ENCODE measurements at regions not wholly inside any gene's neighbourhood (a gene's known extent, or its start where the extent isn't known, plus 50 kb on each side); places are given as distances from the start of the nearest gene placed in this dataset.

GRCh38 chr18:24731981-24732380, 271.5 kb downstream of the HRH4 start:
- DNase-seq = peak; percentile 42
- no peaks in the 10 kb centered on the region for H3K9me3 ChIP-seq
- no peak overlapping the region for H3K4me3 ChIP-seq
- H3K27me3 ChIP-seq = no peaks in the 10 kb centered on the region
- H3K36me3 ChIP-seq = no peaks in the 10 kb centered on the region

GRCh38 chr18:24734058-24734457, 273.6 kb downstream of the HRH4 start:
- H3K4me3 ChIP-seq = no peak overlapping the region
- H3K9me3 ChIP-seq = no peaks in the 10 kb centered on the region
- H3K27me3 ChIP-seq = no peaks in the 10 kb centered on the region
- DNase-seq = no peak
- no peaks in the 10 kb centered on the region for H3K36me3 ChIP-seq

GRCh38 chr18:24735624-24736231, 275.3 kb downstream of the HRH4 start:
- Histone ChIP-seq H3K4me3 (no peak overlapping the region), H3K27me3 (no peaks in the 10 kb centered on the region), H3K9me3 (no peaks in the 10 kb centered on the region), H3K36me3 (no peaks in the 10 kb centered on the region)
- DNase-seq = no peak

- H3K9me3 ChIP-seq = no peaks in the 10 kb centered on the region
- no peak for DNase-seq
- no peaks in the 10 kb centered on the region for H3K27me3 ChIP-seq
- no peak overlapping the region for H3K4me3 ChIP-seq
- H3K36me3 ChIP-seq = no peaks in the 10 kb centered on the region
Observed at GRCh38 chr18:24736662-24737330, 276.4 kb downstream of the HRH4 start.

GRCh38 chr18:24740829-24741228, 280.4 kb downstream of the HRH4 start:
- no peaks in the 10 kb centered on the region for H3K27me3 ChIP-seq
- H3K9me3 ChIP-seq = no peaks in the 10 kb centered on the region
- DNase-seq = no peak
- no peaks in the 10 kb centered on the region for H3K36me3 ChIP-seq
- no peak overlapping the region for H3K4me3 ChIP-seq

- H3K4me3 ChIP-seq = no peak overlapping the region
- DNase-seq = no peak
- no peaks in the 10 kb centered on the region for H3K27me3 ChIP-seq
- H3K36me3 ChIP-seq = no peaks in the 10 kb centered on the region
- H3K9me3 ChIP-seq = no peaks in the 10 kb centered on the region
Observed at GRCh38 chr18:24741321-24741720, 280.9 kb downstream of the HRH4 start.

GRCh38 chr18:24741965-24742724, 281.7 kb downstream of the HRH4 start:
- H3K27me3 ChIP-seq = no peaks in the 10 kb centered on the region
- DNase-seq = no peak
- H3K4me3 ChIP-seq = no peak overlapping the region
- no peaks in the 10 kb centered on the region for H3K9me3 ChIP-seq
- H3K36me3 ChIP-seq = no peaks in the 10 kb centered on the region

GRCh38 chr18:24754583-24755253, 294.3 kb downstream of the HRH4 start:
- no peaks in the 10 kb centered on the region; the same call in 1 of the 2 replicates for H3K9me3 ChIP-seq
- no peaks in the 10 kb centered on the region for H3K27me3 ChIP-seq
- no peak for DNase-seq
- no peaks in the 10 kb centered on the region for H3K36me3 ChIP-seq
- no peak overlapping the region for H3K4me3 ChIP-seq

GRCh38 chr18:24756385-24756784, 295.9 kb downstream of the HRH4 start:
- no peak for DNase-seq
- Histone ChIP-seq H3K36me3 (no peaks in the 10 kb centered on the region), H3K4me3 (no peak overlapping the region), H3K9me3 (peaks cover 11% of the 10 kb centered on the region), H3K27me3 (no peaks in the 10 kb centered on the region)

- Histone ChIP-seq H3K36me3 (no peaks in the 10 kb centered on the region), H3K9me3 (peaks cover 15% of the 10 kb centered on the region), H3K4me3 (no peak overlapping the region), H3K27me3 (no peaks in the 10 kb centered on the region)
- no peak for DNase-seq
Observed at GRCh38 chr18:24757134-24757533, 296.7 kb downstream of the HRH4 start.

- H3K36me3 ChIP-seq = no peaks in the 10 kb centered on the region
- peaks cover 15% of the 10 kb centered on the region for H3K9me3 ChIP-seq
- DNase-seq = no peak
- no peak overlapping the region for H3K4me3 ChIP-seq
- H3K27me3 ChIP-seq = no peaks in the 10 kb centered on the region
Observed at GRCh38 chr18:24761765-24762164, 301.3 kb downstream of the HRH4 start.

GRCh38 chr18:24762511-24762910, 302.1 kb downstream of the HRH4 start:
- no peaks in the 10 kb centered on the region for H3K27me3 ChIP-seq
- no peak overlapping the region for H3K4me3 ChIP-seq
- no peaks in the 10 kb centered on the region for H3K36me3 ChIP-seq
- DNase-seq = no peak
- peaks cover 15% of the 10 kb centered on the region for H3K9me3 ChIP-seq

- H3K36me3 ChIP-seq = no peaks in the 10 kb centered on the region
- H3K27me3 ChIP-seq = no peaks in the 10 kb centered on the region
- H3K9me3 ChIP-seq = peaks cover 15% of the 10 kb centered on the region
- H3K4me3 ChIP-seq = no peak overlapping the region
- peak; percentile 78 for DNase-seq
Observed at GRCh38 chr18:24763765-24764513, 303.5 kb downstream of the HRH4 start.

GRCh38 chr18:24764766-24765165, 304.3 kb downstream of the HRH4 start:
- H3K27me3 ChIP-seq = no peaks in the 10 kb centered on the region
- peaks cover 15% of the 10 kb centered on the region for H3K9me3 ChIP-seq
- H3K36me3 ChIP-seq = no peaks in the 10 kb centered on the region
- no peak overlapping the region for H3K4me3 ChIP-seq
- DNase-seq = no peak

GRCh38 chr18:24766376-24766775, 305.9 kb downstream of the HRH4 start:
- no peak overlapping the region for H3K4me3 ChIP-seq
- DNase-seq = peak; percentile 68
- H3K36me3 ChIP-seq = no peaks in the 10 kb centered on the region
- H3K9me3 ChIP-seq = peaks cover 4% of the 10 kb centered on the region; the same call in 1 of the 2 replicates
- no peaks in the 10 kb centered on the region for H3K27me3 ChIP-seq

- DNase-seq = no peak
- no peaks in the 10 kb centered on the region for H3K27me3 ChIP-seq
- H3K9me3 ChIP-seq = no peaks in the 10 kb centered on the region
- H3K36me3 ChIP-seq = no peaks in the 10 kb centered on the region
- no peak overlapping the region for H3K4me3 ChIP-seq
Observed at GRCh38 chr18:24770311-24771024, 310.0 kb downstream of the HRH4 start.

All from MG63 (cell line).